Right lobe of liver (tissue), 4 donors: ENCODE measurements at regions not wholly inside any gene's neighbourhood (a gene's known extent, or its start where the extent isn't known, plus 50 kb on each side); places are given as distances from the start of the nearest gene placed in this dataset.
A peak's percentile ranks its signal among the peaks of the same experiment; 100 is the strongest.

Experiments
- CTCF ChIP-seq, 4 donors: fragments of 200-600 bp in 3 of 4; fragments of 450-650 bp in 1 of 4; IDR thresholded peaks; one replicate each; pipeline versions ENCODE4 v1.5.1 to v1.8.0; 2016 to 2022; ENCODE audit warnings: antibody characterized with exemption in 4 of 4, mild to moderate bottlenecking in 2 of 4
- POLR2A ChIP-seq: fragments of 450-650 bp; IDR thresholded peaks from one replicate; pipeline ENCODE4 v1.6.1; 2017; ENCODE audit warnings: antibody characterized with exemption, mild to moderate bottlenecking
- donor health status: DM: no; HTN: no; CAD: no.
- donor health status: DM: no; HTN: no; CAD: no.
- donor health status: DM: no; HTN: yes; CAD: no.

GRCh38 chr5:96175090-96175489, 213.4 kb upstream of the ELL2 start:
- peak; percentile 26 to 43 (median 40) for TF ChIP-seq CTCF (IDR thresholded peaks at IDR 0.05)
- TF ChIP-seq POLR2A = no peak
